GM21619 (cell line): ENCODE measurements at regions not wholly inside any gene's neighbourhood (a gene's known extent, or its start where the extent isn't known, plus 50 kb on each side); places are given as distances from the start of the nearest gene placed in this dataset.

Experiments used
- ATAC-seq: cut with Tn5 transposase; IDR thresholded peaks from one replicate; pipeline ENCODE4 v1.9.1; 2021; ENCODE audit not compliant: unreplicated experiment

DNA sequence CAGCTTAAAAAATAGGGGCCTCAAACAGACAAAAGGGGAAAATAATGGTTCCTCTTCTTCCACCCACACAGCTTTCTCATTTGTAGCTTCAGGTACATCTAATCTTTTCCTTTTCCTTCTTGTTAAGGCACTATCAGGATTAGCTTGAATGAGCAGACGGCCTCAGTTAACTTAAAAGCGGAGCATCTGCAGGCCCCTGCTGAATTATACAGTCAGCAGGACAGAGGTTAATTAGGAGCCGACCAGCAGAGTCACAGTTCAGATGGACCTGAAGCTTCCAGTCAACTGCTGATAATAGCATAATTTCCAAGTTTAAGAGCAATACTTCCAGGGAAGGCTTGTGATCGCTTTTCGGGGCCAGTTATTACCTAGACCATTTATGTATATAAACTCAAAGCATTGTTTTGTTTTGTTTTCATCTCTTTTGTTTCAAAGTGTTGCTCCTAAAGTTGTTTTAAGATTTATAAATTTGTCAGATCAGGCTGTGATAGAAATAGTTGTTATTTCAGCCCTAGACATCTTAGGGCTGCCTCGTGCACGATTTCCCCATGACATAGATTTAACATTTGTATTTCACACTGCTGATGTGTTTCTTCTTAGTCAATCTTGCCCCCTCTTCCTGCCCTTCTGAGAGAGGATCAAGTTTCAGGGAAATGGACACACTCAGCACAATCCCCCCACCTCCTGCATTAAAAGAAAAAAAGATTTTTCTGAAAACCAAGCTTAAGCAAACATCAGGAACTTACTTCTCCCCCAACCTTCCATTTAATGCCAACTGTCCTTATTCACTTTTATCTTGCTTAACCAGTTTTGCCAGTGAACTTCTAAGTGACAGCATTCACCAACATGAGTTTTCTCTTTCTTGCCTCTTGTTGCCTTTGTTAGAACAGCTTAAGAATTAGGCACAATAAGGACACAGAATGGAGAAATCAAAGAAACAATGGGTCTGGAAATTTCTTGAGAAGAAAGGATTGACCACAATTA, 449.8 kb downstream of the ARHGEF28 start:
- ATAC-seq: no peak

DNA sequence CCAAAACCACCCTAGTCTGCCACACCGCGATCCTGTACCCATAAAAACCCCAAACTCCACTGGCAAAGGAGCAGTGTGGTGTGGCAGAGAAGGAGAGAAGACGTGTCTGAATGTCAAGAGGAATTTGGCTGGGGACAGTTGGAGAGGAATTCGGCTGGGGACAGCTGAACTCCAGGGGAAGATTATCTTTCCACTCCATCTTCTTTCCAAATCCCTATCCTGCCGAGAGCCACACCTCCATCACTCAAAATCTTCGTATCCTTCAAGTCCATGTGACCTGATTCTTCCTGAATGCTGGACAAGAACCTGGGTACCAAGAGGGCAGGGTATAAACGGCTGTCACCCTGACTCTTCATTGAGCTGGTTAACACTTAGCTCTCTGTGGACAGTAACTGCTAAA, 448.1 kb downstream of the ARHGEF28 start:
- ATAC-seq: no peak

DNA sequence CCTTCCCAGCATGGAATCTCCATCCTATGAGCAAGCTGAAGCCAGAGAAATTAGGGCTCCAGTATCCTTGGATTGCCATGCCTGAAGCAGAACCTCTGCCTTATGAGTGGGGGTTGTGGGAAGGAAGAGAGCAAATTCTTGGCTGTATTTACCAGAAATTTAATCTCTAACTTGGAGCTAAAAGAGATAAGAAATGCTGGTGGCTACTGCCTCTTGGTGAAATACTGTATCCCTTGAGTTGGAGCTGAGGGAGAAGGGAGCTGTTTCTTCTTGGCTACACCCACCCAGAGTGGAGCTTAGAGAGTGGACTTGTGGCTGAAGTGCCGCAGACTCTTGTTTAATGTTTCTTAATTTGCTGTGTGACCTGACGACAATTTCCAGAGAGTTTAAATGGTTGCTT, 447.3 kb downstream of the ARHGEF28 start:
- no peak for ATAC-seq

DNA sequence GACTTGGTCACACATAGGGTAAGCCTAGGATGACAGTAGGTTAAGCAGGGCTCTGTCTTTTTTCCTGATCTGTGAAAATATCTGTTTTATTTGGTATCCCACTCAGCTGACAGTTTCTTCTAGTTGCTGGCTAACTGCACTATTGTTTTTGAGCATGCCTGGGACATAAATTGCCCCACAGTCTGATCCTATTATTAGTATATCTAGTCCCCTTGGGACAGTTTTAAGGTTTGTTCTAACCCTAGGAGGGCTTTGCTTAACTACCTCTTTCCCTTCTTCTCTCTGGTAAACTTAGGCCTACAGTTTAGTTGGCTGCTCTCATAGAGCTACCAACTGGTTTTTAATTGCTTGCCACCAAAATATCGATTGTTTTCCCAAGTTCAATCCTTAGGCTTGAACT, 446.6 kb downstream of the ARHGEF28 start:
- no peak for ATAC-seq

DNA sequence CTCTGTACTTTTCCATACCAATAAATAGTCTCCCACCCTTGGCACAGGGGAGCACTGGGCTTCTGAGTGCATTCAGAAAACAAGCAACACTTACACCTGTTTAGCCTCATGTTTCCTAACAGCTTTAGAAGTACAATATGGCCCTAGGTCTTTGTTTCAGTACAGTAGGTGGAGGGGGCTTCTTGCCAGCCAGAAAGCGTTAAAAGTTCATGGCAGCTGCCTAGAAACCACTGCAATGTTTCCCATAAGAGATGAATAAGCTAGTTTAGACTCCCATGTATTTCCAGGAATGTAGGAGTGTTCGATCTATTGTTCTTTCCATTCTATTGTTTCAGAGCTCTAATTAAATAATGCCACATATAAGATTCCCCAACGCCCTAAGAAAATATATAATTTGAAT, 444.8 kb downstream of the ARHGEF28 start:
- ATAC-seq: no peak

DNA sequence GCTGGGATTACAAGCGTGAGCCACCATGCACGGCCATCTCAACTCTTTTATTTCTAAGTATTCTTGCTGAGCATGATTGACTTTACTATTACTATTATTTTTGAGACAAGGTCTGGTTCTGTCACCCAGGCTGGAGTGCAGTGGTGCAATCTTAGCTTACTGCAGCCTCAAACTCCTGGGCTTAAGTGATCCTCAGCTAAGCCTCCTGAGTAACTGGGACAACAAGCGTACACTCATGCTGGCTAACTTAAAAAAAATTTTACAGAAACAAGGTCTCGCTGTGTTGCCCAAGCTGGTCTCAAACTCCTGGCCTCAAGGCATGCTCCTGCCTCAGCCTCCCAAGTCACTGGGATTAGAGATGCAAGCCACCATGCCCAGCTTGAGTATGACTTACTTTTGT, 443.7 kb downstream of the ARHGEF28 start:
- ATAC-seq: no peak

DNA sequence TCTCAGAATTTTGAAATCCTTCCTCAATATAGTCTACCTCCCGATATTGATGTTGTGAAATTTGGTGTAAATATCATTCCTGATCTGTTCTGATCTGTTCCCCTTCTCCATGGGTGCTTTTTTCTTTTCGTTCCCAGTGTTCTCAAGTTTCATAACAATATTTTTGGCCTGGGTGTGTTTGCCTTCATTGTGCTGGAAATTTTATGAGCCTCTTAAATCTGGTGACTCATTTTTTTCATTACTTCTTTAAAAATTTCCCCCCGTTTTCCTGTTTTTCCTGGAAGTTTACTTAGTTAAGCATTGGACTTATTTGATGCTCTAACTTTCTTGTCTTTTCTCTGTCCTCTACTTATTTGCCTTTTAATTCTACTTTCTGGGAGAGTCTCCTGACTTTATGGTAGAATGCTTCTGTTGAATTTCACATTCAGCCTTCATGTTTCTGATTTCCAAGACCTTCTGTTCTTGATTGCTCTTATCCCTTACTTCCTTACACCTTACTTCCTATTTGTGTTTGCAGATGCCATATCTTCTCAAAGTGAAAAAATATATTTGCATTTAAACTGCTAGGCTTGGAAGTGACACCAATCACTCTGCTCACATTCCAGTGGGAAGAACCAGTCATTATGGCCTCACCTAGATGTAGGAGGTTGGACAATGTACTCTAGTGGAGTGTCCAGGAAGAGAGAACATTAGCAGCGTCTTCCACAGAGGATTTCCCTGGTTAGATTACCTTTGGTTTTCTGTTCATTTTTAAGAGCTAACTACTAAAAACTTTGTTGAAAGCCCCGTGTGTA, 441.9 kb downstream of the ARHGEF28 start:
- no peak for ATAC-seq

DNA sequence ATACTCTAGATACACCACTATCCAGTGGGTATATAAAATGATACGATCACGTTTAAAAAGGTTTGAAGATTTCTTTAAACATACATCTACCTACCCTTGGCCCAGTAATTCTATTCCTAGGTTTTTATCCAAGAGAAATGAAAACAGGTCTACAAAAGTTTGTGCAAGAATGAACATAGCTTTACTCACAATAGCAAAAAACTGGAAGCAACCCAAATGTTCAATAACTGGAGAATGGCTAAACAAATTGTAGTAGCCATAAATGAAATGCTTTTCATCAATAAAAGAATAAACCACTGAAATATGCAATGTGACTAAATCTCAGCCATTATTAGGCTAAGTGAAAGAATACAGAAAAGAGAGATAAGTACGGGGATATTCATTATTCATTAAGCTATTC, 438.9 kb downstream of the ARHGEF28 start:
- ATAC-seq: no peak

DNA sequence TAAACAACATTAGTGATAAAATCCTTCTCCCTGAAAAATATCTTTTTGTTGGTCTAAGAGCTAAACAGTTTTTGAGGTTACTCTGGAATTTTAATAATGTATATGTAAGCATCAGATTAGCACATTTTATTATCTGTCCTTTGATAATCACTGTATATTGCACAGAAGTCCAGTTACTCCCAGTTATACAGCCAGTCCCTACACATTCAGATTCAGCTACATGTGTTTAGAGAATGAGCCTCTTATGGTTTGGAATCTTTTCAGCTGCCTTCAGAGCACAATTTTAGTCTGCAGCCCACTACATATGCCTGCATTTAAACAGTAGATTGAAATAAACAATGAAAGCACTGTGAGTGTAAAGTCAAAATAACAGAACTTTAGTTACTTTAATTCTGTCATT, 438.2 kb downstream of the ARHGEF28 start:
- ATAC-seq: no peak

DNA sequence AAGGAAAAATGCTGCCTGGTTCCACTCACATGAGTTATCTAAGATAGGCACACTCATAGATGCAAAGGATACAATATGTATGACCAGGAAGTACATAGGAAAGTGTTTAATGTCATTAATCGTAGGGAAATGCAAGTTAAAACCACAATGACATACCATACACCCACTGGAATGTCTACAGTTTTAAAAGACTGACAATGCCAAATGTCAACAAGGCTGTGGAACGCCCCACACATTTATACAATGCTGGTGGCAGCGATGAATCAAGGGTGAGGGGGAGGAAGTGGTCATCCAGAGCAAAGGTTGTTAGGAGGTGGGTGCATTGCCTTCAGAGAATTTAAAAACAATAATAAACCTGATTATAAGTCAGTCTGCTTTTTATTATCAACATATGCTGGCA, 437.8 kb downstream of the ARHGEF28 start:
- ATAC-seq: no peak

DNA sequence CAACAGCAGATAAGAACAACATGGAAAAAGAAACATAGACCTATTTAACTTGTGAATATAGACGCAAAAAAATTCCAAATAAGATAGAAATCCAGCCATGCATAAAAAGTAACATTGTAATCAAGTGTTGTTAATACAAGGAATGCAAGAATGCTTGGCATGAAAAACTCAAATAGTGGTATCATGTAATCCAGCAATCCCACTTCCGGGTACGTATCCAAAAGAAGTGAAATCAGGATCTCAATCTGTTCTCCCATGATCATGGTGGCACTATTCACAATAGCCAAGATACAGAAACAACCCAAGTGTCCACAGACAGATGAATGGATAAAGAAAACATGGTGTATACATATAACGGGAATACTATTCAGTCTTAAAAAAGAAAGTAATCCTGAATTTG, 437.4 kb downstream of the ARHGEF28 start:
- no peak for ATAC-seq

DNA sequence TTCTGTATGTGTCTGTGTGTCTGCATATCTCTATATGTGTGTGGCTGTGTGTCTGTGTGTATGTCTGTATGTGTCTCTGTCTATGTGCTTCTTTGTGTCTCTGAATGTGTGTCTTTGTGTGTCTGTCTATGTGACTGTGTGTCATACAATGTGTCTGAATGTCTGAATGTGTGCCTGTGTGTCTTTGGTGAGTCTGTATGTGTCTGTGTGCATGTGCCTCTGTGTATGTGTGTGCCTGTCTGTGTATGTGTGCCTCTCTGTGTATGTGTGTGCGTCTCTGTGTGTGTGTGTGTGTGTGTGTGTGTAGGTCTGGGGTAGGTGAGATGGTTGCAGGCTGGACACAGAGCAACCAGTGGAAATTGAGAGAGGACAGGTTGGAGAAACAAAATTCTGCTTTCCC, 435.3 kb downstream of the ARHGEF28 start:
- no peak for ATAC-seq

DNA sequence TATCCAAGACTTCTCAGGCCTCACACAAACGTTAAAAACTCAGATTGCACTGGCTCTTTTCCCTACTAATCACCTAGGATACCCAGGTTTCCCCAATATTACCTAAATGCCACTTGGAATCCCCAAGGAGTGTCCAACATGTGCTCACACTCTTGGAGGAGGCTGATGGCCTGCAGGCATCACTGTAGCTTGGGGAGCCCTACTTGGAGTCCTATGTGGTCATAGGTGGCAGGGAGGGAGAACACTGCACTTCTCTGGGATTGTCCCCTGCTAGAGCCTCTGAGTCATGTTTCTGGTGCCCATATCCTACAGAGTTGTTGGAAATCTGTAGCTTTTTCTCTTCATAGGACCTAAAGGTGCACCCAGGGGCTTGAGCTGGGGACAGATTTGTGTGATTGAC, 433.7 kb downstream of the ARHGEF28 start:
- no peak for ATAC-seq

DNA sequence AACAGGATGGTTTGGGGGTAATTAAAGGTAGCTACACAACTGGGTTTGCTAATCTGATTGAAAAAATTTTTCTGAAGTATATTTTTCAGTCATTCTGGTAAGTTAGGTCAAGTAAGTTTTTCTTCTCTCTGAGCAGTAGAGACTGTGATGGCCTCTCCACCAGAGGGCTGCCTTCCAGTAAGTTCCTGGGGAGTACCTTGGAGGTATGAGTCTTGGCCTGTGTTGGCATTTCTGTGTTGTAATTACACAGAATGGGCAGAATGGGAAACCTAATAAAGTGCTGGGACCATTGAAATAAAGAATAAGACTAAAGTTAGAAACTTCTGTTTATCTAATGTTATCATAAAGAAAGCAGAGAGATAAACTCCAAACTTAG, 430.8 kb downstream of the ARHGEF28 start:
- ATAC-seq: no peak

DNA sequence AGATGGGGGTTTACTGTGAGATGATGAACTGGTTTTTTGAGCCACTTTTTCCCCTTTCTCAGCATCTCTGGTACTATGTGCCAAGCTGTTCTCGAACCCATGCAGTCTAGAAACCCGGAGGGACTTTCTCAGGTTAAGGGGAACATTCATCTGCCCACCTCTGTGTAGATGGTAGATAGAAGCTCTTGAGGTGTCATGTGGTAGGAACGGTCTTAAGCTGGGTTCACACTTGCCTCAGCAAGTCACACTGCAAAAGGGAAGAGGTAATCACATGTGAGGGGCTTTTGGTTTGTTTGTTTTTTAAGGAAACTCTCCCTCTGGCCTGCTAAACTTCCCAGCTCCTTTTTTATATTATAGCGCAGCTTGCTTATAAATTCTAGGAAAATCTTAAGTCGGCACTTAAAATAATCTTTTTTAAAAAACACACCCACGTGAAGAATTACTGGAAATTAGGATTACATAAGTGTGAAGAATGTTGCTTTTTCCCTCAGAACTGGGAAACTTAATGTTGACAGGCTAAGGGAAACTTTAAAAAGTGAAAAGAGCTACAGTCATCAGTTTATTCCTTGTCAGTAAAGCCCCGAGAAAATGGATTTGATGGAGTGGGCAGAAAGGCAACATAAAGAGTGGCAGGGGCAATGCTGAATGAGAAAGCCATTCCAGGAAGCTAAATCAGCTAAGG, 430.3 kb downstream of the ARHGEF28 start:
- ATAC-seq: no peak

DNA sequence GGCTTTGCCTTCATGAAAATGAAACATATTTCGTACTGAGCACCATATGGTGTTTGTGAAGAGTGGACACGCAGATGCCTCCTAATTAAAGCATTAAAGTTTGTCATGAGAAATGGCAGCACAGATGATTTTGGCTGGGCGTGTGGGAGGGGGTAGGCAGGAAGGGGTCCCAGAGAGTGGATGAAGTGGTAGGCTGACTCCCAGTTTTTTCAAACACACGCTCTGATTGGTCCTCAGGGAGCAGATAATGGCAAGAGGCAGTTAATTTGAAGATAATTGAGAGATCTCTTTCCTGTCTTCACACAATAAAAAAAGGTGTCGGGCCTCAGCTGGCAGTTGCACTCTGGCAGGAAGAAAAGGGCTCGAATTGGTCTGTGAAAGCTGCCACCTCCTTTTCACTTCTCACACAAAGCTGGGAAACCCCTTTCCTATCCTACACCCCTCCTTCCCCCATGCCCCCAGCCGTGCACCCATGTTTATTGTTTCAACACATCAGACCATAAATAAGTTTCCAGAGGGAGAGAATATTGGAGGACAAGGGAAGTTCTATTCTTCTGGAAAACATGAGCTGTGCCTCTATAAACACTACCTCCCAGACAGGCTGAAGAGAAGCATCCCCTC, 429.6 kb downstream of the ARHGEF28 start:
- ATAC-seq: no peak

DNA sequence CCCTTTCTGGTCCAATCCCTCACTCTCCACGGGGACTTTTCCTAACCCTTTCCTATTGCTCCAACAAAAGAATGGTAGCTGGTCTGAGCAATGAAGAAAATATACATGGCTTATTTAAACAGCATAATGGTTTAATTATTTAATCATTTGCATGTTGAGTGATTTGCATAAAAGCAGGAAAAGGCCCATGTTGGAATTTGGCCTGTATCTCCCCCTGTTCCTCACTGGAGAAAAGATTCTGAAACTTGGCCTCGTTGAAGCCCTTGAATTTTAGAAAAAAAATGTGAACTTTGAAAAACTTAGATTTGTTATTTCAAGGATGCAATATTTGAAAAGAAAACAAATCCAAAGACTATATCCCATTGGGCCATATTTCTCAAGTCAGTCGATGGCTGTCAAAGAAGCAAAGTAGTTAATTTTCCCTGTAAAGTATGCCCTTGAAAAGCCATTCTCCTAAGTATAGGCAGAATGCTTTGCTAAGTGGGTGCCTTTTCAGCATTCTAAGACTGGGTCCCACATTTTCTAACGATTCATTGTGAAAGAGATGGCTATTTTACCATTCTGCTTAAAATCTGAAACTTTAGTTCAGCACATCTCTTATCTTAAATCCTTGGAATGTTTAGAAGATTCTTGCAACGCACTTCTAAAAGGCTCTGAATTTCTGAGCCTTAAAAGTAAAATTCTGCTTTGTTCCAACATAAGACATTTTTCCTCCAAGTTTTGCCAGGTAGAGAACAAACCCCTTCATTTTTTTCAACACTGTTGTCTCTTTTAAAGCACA, 428.8 kb downstream of the ARHGEF28 start:
- ATAC-seq: no peak

DNA sequence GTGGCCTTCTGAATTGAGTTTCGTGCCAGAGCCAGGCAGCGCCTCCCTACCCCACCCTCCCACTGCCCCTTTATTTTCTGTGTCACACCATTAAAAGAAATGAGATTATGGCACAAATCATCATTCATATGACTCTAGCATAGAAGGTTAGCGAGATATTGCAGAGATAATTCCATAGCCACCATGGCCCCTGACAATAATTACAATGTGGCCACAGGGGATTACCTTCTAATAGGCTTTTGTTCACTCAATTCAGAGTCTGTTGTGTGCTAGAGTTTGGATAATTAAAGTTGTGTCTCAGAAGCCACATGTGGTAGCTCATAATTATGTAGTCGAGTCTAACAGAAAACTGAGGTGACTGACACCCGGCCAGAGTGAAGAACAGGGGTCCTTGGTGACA, 428.1 kb downstream of the ARHGEF28 start:
- ATAC-seq: no peak

DNA sequence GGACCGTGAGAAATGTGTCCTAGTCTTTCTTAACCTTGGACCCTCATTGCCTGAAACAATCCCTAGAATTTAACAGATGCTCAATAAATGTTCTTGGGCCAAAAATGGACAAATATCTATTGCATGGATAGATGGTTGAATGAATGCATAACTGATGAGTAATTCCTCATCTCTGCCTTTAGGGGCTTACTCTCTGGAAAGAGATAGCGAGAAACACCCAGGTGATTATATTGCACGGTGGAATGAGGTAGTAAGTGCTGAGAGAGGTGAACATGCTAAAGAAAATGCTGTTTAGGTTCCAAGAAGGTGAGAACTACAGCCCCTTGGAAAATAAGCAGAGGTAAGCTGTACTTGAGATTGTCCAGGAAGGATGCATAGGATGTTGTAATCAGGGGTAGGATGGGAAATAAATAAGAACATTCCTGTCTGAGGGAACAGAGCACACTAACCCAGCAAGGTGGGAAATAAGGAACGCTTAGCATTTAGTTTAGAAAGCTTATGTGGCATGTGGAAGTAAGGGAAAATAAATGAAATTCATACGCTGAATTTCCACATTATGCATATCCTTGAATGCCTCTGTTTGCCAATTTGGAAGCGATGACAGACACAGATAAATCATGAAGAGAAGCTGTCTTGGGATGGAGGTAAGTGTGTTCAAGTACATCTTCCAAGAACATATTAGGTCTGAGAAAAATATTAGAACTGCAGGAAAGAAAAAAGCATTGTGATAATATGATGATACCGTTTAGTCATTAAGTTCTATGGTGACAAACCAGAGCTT, 426.6 kb downstream of the ARHGEF28 start:
- no peak for ATAC-seq

DNA sequence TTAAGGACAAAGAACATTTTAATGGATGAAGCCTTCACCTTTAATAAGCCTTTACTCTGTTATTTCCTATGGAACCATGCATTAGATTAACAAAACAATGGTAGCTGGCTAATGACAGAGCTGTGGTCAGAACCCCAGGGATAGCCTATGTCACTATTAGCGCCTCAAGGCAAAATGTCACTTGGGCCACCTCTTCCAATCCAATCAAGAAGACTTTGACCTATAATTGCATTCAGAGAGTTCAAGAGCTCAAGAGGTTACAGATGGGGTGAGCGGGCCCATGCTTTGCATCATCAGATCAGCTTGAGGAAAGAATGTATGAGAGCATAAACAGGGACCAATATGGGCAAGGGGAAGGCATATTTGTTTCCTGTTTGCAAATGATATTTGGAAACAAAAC, 425.1 kb downstream of the ARHGEF28 start:
- ATAC-seq: no peak
